ENCODE measurements at regions not wholly inside any gene's neighbourhood (a gene's known extent, or its start where the extent isn't known, plus 50 kb on each side); places are given as distances from the start of the nearest gene placed in this dataset.

DNA sequence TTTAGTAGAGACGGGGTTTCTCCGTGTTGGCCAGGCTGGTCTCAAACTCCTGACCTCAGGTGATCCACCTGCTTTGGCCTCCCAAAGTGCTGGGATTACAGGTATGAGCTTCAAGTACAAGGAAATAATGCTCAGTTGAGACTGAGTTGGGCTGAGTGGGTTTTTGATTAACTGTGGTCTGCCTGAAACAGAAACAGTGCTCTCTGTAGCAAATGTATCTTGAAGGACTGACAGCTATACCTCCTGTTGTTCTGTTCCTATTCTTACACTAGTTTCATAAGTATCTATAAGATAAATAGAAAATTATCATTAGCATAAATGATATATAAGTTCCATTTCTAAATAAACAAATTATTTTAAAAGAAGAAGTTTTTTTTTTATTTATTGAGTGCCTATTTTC lies 142.8 kb upstream of the PTPRK start:
- H3K9me3 ChIP-seq (ENCODE audit: control insufficient read depth, insufficient read depth, low read length), result no peaks in the 10 kb centered on the region
- ChIA-PET CTCF (interaction anchor here (1.5 kb wide), 1 partner anchor 63 kb away, joined by 3 read pairs; no protein-coding TSS in a partner anchor), POLR2A (no interaction called here)
- no peaks in the 10 kb centered on the region for H3K27me3 ChIP-seq (ENCODE audit: control insufficient read depth, insufficient read depth, low read length)
- no peak overlapping the region for H3K4me3 ChIP-seq (ENCODE audit: low read depth, low read length)
- H3K27ac ChIP-seq (ENCODE audit: low read depth, low read length), result no peak overlapping the region
- TF ChIP-seq, protein P1, sequence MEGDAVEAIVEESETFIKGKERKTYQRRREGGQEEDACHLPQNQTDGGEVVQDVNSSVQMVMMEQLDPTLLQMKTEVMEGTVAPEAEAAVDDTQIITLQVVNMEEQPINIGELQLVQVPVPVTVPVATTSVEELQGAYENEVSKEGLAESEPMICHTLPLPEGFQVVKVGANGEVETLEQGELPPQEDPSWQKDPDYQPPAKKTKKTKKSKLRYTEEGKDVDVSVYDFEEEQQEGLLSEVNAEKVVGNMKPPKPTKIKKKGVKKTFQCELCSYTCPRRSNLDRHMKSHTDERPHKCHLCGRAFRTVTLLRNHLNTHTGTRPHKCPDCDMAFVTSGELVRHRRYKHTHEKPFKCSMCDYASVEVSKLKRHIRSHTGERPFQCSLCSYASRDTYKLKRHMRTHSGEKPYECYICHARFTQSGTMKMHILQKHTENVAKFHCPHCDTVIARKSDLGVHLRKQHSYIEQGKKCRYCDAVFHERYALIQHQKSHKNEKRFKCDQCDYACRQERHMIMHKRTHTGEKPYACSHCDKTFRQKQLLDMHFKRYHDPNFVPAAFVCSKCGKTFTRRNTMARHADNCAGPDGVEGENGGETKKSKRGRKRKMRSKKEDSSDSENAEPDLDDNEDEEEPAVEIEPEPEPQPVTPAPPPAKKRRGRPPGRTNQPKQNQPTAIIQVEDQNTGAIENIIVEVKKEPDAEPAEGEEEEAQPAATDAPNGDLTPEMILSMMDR (IDR thresholded peaks at IDR 0.05; ENCODE audit: low read depth, low read length), result no peak
- no peak for DNase-seq (ENCODE audit: low read depth, low spot score)

DNA sequence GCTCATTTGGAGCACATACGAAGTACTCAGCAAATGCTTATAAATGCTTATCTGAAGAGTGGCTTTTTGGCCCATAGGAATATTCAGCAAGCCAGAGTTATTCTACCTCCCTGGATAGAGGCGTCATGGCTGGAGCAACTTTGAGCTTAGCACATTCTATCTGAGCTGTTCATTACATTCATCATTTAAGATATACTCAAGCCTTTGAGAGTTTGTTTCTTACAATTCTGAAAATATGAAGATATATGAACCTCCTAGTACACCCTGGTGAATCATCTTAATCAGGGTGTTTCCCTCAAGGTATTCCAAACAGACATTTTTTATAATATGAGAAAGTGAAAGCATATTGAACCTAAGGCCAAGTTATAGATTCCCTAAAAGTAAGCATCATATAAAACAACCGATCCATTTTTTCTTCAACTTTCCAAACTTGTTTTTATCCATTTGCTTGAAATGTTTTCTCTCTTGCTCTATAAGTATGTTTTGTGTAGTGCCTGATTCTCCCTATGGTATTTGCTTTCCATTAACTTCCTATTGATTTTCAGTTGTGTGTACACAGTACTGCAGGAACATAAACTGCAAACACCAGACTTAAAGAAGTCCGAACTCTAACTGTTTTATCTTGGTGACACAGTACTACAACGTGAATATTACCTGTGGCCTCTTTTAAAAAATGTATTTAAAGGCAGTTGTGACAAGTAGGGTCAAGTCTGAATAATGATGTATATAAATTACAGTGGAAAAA lies 139.7 kb upstream of the PTPRK start:
- POLR2A ChIA-PET, result no interaction called here
- DNase-seq (ENCODE audit: low read depth, low spot score), result no peak
- CTCF ChIA-PET, result no interaction called here
- H3K27ac ChIP-seq (ENCODE audit: low read depth, low read length), result no peak overlapping the region
- no peaks in the 10 kb centered on the region for H3K27me3 ChIP-seq (ENCODE audit: control insufficient read depth, insufficient read depth, low read length)
- no peaks in the 10 kb centered on the region for H3K9me3 ChIP-seq (ENCODE audit: control insufficient read depth, insufficient read depth, low read length)
- TF ChIP-seq, protein P1 (IDR thresholded peaks at IDR 0.05; ENCODE audit: low read depth, low read length), result no peak
- H3K4me3 ChIP-seq (ENCODE audit: low read depth, low read length), result no peak overlapping the region

DNA sequence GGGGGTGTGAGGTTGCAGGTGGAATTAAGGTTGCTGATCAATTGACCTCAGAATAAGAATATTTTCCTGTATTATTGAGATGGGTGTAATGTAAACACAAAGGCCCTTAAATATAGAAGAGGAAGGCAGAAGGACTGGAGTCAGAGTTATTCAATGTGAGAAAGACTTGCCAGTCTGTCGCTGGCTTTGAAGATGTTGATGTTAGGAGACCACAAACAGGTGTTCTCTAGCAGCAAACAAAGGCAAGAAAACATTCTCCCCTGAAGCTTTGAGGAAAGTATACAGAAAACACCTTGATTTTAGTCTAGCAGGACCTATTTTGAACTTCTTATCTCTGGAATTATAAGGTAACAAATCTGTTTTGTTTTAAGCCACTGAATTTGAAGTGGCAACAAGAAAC lies 138.9 kb upstream of the PTPRK start:
- ChIA-PET CTCF (no interaction called here), POLR2A (no interaction called here)
- Histone ChIP-seq H3K27me3 (ENCODE audit: control insufficient read depth, insufficient read depth, low read length) (no peaks in the 10 kb centered on the region), H3K27ac (ENCODE audit: low read depth, low read length) (no peak overlapping the region), H3K9me3 (ENCODE audit: control insufficient read depth, insufficient read depth, low read length) (no peaks in the 10 kb centered on the region), H3K4me3 (ENCODE audit: low read depth, low read length) (no peak overlapping the region)
- TF ChIP-seq, protein P1 (IDR thresholded peaks at IDR 0.05; ENCODE audit: low read depth, low read length), result no peak
- no peak for DNase-seq (ENCODE audit: low read depth, low spot score)

DNA sequence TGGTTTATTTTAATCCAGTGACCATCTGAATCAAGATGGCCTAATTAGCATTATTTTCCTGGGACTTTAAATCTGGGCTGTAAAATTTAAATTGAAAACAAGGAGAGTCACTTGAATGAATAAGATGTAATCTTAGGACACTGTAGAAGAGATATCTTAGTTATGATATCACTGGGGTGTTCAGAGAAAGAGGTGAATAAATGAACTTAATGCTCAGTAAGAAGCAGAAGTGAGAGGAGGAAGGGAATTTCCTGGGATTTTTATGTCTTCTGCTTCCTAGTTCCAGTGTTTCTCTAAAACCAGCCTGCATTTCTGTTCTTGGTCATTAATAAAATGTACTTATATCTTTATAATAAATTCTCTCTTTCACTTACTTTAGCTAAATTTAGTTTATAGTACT lies 136.8 kb upstream of the PTPRK start:
- no peaks in the 10 kb centered on the region for H3K27me3 ChIP-seq (ENCODE audit: control insufficient read depth, insufficient read depth, low read length)
- ChIA-PET POLR2A (no interaction called here), CTCF (no interaction called here)
- no peak overlapping the region for H3K4me3 ChIP-seq (ENCODE audit: low read depth, low read length)
- TF ChIP-seq, protein P1 (IDR thresholded peaks at IDR 0.05; ENCODE audit: low read depth, low read length), result no peak
- no peak for DNase-seq (ENCODE audit: low read depth, low spot score)
- no peak overlapping the region for H3K27ac ChIP-seq (ENCODE audit: low read depth, low read length)
- H3K9me3 ChIP-seq (ENCODE audit: control insufficient read depth, insufficient read depth, low read length), result no peaks in the 10 kb centered on the region

DNA sequence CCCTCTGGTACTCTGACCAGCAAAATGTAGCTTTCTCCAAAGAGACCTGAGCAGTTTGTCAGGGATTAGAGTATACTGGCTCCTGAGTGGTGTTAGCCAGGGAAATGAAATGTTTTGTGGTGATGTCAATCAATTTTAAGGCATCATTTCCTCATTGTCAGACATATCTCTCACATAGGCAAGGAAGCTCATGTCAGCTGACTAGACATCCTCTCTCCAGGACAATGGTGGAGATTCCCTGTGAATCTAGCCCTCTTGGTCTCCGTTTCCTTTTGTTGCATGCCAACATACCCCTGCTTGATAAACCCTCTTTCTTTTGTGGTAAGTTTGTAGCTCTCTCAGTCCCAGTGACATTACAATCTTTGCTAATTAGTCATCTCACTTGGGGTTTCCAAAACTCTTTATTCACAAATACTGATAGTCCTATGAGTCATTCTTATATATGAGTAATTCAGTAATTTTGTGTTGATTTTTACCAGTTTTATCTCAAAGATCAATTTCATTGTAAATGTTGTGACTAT lies 135.6 kb upstream of the PTPRK start:
- ChIA-PET POLR2A (no interaction called here), CTCF (no interaction called here)
- Histone ChIP-seq H3K4me3 (ENCODE audit: low read depth, low read length) (no peak overlapping the region), H3K27ac (ENCODE audit: low read depth, low read length) (peak overlapping the region; percentile 12), H3K27me3 (ENCODE audit: control insufficient read depth, insufficient read depth, low read length) (no peaks in the 10 kb centered on the region), H3K9me3 (ENCODE audit: control insufficient read depth, insufficient read depth, low read length) (no peaks in the 10 kb centered on the region)
- DNase-seq (ENCODE audit: low read depth, low spot score), result peak; percentile 33
- TF ChIP-seq, protein P1 (IDR thresholded peaks at IDR 0.05; ENCODE audit: low read depth, low read length), result no peak

All from AG04450 (cell line).